ENCODE measurements at regions not wholly inside any gene's neighbourhood (a gene's known extent, or its start where the extent isn't known, plus 50 kb on each side); places are given as distances from the start of the nearest gene placed in this dataset.

GRCh38 chr3:48077815-48078214 is 61.6 kb upstream of the MAP4 start:
- TF ChIP-seq CTCF (IDR thresholded peaks at IDR 0.05) (no peak), POLR2A (IDR thresholded peaks at IDR 0.05) (no peak)

Data from esophagus squamous epithelium (tissue), 4 donors.